ENCODE measurements at regions not wholly inside any gene's neighbourhood (a gene's known extent, or its start where the extent isn't known, plus 50 kb on each side); places are given as distances from the start of the nearest gene placed in this dataset.

DNA sequence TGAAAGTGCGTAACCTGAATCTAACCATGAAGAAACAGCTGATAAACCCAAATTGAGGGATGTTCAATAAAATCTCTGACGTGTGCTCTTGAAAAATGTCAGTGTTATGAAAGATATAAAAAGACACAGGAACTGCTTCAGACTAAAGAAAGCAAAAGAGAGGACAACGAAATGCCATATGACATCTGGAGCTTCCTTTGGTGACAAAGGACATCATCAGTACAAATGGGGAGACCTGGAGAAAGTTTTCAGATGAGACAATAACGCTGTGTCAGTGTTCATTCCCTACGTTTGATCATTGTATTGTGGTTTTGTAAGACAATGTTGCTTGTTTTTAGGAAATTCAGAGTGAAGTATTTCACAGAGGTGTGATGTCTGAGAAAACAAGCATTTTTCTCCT is 125.9 kb upstream of the MAP1LC3B2 start:
- TF ChIP-seq POLR2AphosphoS5 (IDR thresholded peaks at IDR 0.05; ENCODE audit: low read depth, low read length) (no peak), TAF1 (IDR thresholded peaks at IDR 0.05; ENCODE audit: borderline replicate concordance, insufficient read depth, low read length) (no peak), FOXP2 (optimal IDR thresholded peaks at IDR 0.05; ENCODE audit: borderline replicate concordance, extremely low read depth, extremely low read length, insufficient read depth) (no peak)
- TF ChIP-seq, protein P1, sequence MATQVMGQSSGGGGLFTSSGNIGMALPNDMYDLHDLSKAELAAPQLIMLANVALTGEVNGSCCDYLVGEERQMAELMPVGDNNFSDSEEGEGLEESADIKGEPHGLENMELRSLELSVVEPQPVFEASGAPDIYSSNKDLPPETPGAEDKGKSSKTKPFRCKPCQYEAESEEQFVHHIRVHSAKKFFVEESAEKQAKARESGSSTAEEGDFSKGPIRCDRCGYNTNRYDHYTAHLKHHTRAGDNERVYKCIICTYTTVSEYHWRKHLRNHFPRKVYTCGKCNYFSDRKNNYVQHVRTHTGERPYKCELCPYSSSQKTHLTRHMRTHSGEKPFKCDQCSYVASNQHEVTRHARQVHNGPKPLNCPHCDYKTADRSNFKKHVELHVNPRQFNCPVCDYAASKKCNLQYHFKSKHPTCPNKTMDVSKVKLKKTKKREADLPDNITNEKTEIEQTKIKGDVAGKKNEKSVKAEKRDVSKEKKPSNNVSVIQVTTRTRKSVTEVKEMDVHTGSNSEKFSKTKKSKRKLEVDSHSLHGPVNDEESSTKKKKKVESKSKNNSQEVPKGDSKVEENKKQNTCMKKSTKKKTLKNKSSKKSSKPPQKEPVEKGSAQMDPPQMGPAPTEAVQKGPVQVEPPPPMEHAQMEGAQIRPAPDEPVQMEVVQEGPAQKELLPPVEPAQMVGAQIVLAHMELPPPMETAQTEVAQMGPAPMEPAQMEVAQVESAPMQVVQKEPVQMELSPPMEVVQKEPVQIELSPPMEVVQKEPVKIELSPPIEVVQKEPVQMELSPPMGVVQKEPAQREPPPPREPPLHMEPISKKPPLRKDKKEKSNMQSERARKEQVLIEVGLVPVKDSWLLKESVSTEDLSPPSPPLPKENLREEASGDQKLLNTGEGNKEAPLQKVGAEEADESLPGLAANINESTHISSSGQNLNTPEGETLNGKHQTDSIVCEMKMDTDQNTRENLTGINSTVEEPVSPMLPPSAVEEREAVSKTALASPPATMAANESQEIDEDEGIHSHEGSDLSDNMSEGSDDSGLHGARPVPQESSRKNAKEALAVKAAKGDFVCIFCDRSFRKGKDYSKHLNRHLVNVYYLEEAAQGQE (IDR thresholded peaks at IDR 0.05; ENCODE audit: insufficient read depth in 1 of 2, low read depth in 2 of 2, low read length in 2 of 2), result no peak

All from PFSK-1 (cell line).